HG03039 (cell line): ENCODE measurements at regions not wholly inside any gene's neighbourhood (a gene's known extent, or its start where the extent isn't known, plus 50 kb on each side); places are given as distances from the start of the nearest gene placed in this dataset.
"Not testable (repeated sequence)": the region's sequence is repeated elsewhere in the genome, so short reads cannot be mapped to it uniquely, and the experiment has no call there.

Experiments
- ATAC-seq: cut with Tn5 transposase; IDR thresholded peaks from one replicate; pipeline ENCODE4 v1.9.1; 2021; ENCODE audit warnings: mild to moderate bottlenecking, moderate library complexity; ENCODE audit not compliant: unreplicated experiment

- no peak for ATAC-seq
These were observed 106.4 kb downstream of the MINAR1 start for GRCh38 chr15:79538527-79538926.

- ATAC-seq = no peak
These were observed 107.3 kb downstream of the MINAR1 start for GRCh38 chr15:79539401-79539800.

GRCh38 chr15:79540551-79540950 lies 108.4 kb downstream of the MINAR1 start:
- no peak for ATAC-seq

GRCh38 chr15:79541196-79541595 lies 109.1 kb downstream of the MINAR1 start:
- no peak for ATAC-seq

- ATAC-seq = no peak
These were observed 111.0 kb downstream of the MINAR1 start for GRCh38 chr15:79543097-79543496.

GRCh38 chr15:79549196-79549595 lies 117.1 kb downstream of the MINAR1 start:
- no peak for ATAC-seq

- no peak for ATAC-seq
These were observed 128.2 kb downstream of the MINAR1 start for GRCh38 chr15:79560384-79560783.

GRCh38 chr15:79561982-79562381 lies 129.8 kb downstream of the MINAR1 start:
- no peak for ATAC-seq

- no peak for ATAC-seq
These were observed 130.3 kb downstream of the MINAR1 start for GRCh38 chr15:79562403-79562815.

GRCh38 chr15:79562899-79563298 lies 130.8 kb downstream of the MINAR1 start:
- no peak for ATAC-seq

GRCh38 chr15:79570004-79570403 lies 137.9 kb downstream of the MINAR1 start:
- no peak for ATAC-seq

GRCh38 chr15:79572691-79573404 lies 140.7 kb downstream of the MINAR1 start:
- no peak for ATAC-seq

GRCh38 chr15:79574431-79575273 lies 142.5 kb downstream of the MINAR1 start:
- not testable (repeated sequence) for ATAC-seq

GRCh38 chr15:79582650-79583049 lies 150.5 kb downstream of the MINAR1 start:
- no peak for ATAC-seq

- no peak for ATAC-seq
These were observed 160.0 kb downstream of the MINAR1 start for GRCh38 chr15:79592126-79592525.

- no peak for ATAC-seq
These were observed 161.2 kb downstream of the MINAR1 start for GRCh38 chr15:79593119-79593869.

GRCh38 chr15:79595306-79595705 lies 163.2 kb downstream of the MINAR1 start:
- ATAC-seq = no peak

- peak; percentile 88 for ATAC-seq
These were observed 164.0 kb downstream of the MINAR1 start for GRCh38 chr15:79595995-79596622.

GRCh38 chr15:79598639-79599038 lies 166.5 kb downstream of the MINAR1 start:
- ATAC-seq = no peak

- ATAC-seq = no peak
These were observed 169.4 kb downstream of the MINAR1 start for GRCh38 chr15:79601405-79602086.
